NCI-H2227 (cell line): ENCODE measurements at regions not wholly inside any gene's neighbourhood (a gene's known extent, or its start where the extent isn't known, plus 50 kb on each side); places are given as distances from the start of the nearest gene placed in this dataset.
"Not testable (repeated sequence)": the region's sequence is repeated elsewhere in the genome, so short reads cannot be mapped to it uniquely, and the experiment has no call there.

ENCODE experiments used
- DNase-seq: peaks from one replicate; lab custom pipeline; 2025; ENCODE audit not compliant: unreplicated experiment; lab: John Stamatoyannopoulos, UW

DNA sequence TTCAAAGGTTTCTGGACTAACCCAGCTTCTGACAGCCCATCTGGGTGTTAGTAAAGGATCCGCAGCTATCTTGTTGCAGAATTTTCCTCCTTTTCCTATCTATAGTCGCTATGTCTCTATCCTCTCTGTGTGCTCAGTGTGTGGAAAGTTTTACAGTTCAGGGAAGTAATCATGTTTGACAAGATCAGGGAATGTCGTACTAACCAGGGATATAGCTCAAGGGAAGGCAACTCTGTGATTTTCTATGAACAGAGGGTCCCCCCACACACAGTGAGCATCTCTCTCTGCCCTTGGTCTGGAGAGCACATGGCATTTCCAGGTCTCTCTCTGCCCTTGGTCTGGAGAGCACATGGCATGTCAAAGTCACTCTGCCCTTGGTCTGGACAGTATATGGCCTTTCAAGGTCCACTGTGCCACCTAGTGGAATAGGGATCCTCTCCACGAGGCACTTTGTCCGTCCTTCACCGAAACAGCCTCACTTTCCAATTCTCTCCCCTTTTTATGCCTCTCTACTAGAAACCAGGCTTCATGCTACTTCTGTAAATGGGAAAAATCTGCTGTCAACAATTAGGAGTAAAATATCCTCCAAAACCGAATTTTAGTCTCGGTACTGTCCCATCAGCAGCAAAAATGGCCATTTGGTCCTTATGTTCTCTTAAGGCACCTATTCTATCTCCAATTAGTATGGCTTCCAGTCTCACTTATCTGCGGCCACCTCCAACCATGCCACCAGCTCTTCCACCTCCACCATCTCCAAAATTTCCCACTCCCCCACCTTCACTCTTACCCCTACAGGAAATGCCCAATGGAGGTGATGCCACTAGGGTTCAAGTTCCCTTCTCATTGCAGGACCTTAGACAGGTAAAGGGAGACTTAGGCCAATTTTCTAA is 88.7 kb downstream of the IGLL5 start:
- DNase-seq: no peak

DNA sequence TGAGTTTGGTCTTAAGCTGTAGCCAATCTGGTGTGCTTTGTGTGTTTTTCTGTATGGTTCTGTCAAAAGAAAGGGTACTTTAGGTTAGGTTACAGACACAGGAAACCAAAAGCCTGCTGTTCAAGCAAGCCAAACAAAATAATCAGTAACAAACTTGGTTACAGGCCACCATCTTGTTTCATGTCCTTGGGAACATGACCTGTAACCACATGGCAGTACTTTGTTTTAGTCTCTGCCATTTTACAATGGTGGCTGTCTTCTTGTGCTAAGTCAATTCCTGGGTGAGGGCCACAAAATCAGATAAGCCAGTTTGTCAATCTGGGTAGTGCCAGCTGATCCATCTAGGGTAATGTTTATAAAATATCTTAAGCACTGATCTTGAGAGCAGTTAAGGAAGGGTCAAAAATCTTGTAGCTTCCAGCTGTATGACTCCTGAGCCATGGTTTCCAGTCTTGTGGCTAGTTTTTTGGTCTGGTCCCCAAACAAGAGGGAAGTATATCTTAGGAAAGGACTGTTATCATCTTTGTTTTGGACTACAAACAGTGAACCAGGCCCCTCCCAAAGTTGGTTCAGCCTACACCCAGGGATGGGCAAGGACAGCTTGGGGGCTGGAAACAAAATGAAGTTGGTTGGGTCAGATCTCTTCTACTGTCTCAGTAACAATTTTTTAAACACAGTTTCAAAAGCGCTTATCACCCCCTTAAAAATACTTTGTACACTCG is 90.0 kb downstream of the IGLL5 start:
- DNase-seq: no peak

DNA sequence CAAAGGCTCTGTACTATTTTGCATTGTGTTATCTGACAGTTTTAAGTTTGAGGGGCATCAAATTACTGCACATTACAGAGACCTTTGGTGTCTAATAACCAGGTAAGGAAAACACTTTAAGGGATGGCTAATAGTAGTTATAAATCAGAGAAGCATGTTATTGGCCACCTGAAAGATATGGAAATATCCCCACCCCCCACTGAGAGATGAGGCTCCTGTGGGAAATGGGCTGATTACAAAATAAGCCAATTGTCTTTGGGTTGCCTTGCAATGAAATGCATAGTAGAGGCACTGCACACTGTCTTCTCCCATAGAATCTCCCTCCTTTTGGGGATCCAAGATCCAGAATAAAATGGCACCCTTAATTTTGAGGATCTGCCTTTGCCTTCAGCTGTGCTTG is 91.0 kb downstream of the IGLL5 start:
- no peak for DNase-seq

DNA sequence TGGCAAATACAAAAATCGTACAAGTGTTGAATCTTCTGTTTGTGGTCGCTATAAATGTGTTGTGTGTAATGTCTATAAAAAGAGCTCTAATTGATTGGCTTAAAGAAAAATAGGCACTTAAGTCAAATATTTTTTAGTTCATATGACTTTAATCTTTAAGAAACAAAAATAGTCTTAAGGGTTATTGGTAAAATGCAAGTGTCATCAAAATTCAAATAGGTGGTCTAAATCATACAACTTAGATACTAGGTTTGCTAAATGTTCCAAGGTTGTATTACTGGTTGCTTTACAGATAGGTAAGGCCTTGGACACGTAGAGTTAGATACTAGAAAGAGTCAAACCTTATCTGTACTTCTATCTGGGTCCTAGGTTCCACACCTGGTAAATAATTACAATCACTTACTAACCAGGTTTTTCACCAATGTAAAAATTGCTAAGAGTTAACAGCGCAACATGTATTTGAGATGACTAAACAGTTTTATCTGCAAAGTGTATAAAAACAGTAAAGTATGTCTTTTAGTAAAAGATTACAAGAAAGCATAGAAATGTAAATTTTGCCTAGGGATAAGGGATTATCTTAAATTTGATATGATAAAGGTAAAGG is 91.1 kb upstream of the GNAZ start:
- no peak for DNase-seq

DNA sequence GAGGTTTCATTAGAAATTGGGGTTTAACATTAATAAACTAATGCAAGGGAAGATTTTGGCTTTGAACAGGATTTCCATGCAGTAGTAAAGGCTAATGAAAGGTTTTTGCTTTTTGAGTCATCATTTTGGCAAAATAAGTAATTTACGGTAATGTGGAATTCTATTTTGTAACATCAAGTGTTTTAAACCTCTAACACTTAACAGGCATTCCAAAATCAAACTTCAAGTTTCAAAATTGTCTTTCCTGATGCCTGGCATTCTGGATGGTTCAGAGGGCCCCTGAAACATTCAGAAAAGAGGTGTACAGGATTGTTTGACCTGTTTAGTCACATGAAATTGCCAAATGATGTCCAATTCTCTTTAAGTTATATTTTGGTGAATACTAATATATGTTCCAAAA is 90.4 kb upstream of the GNAZ start:
- no peak for DNase-seq

DNA sequence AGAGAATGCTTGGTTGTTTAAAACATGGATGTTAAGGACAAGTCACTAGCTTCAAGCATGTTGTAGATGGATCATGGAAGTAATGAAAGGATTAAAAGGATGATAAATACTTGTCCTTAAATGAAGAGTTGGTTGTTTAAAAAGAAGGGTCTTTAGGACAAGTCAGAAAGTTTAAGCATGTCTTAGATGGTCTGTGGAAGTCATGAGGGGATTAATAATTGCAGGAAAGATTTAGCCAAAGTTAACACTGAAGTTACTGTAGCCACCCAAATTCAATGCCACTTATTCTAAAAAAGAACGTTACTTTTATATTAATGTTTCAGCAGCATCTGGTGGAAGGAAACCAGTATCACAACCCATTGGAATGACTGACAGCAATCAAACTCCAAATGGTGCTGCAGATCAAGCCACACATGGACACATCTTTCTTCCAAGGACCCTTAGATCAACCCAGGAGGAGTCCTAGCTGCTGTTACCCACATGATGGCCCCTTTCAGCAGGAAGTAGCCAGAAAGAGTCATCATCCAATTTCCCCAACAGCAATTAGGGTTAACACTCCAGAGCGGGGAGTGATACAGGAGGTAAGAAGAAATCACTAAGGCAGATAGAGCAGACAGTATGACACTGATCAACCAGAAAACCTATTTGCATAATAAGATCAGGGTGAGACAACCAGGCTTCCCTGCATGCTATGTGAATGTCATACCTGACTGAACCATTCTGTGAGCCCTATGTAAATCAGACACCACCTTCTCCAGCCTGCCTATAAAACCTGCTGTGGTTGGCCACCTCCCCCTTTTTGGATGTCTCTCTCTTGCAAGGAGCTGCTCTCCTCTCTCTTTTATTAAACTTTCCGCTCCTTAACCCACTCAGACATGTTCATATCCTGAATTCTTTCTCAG is 88.4 kb upstream of the GNAZ start:
- no peak for DNase-seq

DNA sequence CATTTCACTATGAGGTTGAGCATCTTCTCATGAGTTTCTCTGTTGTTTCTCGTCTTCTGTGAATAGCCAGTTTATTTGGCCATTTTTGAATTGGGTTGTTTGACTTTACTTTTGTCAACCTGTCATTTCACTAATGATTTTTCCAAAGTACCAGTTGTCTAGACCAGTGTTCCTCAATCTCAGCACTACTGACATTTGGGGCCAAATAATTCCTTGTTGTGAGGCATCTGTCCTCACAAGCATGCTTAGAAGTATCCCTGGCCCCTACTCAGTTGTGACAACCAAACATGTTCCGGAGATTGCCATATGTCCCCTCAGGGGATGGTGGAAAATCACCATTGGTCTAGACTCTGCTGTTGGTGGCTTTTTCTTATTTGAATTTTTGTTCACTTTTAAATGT is 87.7 kb upstream of the GNAZ start:
- DNase-seq: no peak

DNA sequence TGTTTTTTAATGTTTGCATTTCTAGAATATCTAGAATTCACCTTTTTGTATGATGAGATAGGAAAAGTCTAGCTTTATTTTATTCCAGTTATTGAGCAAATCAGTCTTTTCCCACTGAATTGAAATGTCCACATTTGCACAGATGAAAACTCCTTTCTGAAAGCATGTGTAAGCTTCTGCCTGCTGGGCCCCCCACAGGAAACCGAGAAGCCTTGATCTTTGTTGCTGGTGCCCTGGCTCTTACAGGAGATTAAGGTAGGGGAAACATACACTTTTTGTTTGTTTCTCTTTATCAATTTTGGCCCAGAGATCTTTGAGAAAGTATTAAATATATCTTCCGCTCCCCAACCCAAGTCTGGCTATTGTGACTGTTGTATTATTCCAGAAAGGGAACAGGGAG is 87.2 kb upstream of the GNAZ start:
- DNase-seq: no peak

DNA sequence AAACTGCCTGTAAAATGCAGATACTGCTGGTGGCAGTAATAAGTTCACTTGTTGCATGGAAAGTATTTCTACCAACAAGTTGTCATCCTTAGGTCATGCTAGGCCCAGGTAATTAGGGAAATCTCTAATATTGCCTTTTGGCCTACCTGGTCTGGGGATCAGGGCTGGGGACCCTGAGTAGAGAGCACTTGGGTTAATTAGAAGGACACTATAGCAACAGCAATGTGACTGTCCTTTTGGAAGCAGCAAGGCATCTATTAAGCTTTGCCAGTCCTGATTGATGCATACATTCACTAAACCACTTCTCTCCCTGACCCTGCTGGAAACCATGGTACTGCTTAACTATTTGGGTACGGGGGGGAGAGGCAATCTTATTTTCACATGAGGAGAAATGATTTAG is 86.5 kb upstream of the GNAZ start:
- DNase-seq: no peak

DNA sequence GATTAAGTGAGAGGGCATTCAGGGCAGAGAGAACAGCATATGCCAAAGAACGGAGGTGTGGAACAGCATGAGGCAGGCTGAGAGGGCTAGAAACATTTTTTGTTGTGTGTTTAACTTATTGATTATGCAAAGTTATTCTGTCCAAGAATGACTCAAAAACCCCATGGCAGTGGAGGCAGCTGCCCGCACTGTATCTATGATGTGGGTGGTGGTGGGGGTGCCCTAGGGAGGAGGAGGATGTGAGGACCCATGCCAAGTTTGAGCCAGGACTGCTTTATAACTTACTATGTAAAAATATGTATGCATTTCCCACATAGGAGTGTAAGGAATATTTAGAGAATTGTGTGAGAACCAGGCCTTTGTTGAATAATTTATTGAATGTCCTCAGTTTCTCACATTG is 85.4 kb upstream of the GNAZ start:
- no peak for DNase-seq

DNA sequence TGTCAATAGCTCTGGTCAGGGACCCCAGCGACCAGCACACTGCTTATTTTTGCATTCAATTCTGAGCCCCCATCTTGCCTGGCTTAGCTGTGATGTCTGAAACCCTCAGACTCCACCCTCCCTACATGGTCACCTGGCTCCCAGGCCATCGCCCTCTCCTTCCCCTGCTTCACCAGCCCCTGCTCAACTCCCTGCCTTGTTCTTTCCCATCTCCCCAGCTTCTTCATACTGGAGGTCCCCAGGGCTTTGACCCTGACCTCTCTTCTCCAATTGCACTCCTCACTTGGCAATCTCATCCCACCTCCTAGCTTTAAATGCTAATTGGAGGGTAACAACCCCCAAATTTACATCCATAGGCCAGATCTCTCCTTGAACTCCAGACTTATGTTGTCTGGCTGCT is 84.3 kb upstream of the GNAZ start:
- no peak for DNase-seq

DNA sequence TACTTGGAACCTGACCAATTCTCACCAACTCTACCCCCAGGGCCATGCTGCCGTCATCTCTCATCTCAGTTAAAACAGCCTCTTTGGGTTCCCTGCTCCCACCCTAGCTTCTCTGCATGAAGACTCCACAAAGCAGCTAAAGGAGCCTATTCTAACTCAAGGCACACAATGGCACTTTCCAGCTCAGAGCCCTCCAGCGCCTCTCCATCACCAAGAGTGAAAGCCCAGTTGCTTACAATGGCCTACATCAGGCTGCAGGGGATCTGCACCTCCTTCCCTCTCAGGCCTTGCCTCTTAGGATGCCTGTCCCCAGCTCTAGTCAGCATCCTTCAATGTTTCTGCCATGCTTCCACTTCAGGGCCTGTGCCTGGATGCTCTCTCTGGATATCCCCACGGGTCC is 83.7 kb upstream of the GNAZ start:
- no peak for DNase-seq

DNA sequence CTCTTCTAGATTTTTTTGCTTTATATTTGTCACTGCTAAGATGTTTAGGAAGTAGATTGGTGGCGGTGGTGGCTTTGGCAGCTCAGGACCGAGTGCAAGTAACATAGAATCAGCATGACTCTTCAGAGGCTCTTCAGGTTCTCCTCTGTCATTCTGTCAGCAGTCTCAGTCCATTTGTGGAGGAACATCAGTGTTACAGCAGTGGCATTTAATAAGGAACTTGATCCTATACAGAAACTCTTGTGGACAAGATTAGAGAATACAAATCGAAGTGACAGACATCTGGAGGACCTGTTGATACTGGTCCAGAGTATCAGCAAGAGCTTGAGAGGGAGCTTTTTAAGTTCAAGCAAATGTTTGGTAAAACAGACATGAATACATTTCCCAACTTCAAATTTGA is 82.2 kb upstream of the GNAZ start:
- no peak for DNase-seq

DNA sequence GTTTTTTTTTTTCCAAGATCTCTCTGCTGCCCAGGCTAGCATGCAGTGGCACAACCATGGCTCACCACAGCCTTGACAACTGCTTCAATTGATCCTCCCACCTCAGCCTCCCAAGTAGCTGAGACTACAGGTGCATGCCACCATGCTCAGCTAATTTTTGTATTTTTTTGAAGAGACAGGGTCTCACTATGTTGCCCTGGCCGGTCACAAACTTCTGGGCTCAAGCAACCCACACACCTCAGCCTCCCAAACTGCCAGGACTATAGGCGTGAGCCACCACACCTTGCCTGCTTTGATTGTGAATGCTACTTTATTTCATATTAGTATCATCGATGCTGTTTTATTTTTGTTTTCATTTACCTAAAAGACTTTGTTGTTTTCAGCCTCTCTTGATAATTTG is 81.5 kb upstream of the GNAZ start:
- DNase-seq: no peak

DNA sequence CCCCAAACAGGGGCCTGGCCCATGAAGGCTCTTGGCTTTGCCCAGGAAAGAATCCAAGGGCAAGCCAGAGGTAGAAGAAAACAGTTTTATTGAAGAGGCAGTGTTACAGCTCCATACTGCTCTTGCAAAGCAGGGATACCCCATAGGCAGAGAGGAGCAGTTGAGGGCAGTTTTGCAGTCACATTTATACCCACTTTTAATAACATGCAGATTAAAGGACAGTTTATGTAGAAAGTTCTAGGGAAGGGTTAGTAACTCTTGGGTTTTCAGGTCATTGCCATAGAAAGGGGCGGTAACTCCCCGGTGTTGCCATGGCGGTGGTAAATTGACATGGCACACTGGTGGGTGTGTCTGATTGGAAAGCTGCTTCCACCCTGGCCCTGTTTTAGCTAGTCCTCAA is 80.5 kb upstream of the GNAZ start:
- no peak for DNase-seq

DNA sequence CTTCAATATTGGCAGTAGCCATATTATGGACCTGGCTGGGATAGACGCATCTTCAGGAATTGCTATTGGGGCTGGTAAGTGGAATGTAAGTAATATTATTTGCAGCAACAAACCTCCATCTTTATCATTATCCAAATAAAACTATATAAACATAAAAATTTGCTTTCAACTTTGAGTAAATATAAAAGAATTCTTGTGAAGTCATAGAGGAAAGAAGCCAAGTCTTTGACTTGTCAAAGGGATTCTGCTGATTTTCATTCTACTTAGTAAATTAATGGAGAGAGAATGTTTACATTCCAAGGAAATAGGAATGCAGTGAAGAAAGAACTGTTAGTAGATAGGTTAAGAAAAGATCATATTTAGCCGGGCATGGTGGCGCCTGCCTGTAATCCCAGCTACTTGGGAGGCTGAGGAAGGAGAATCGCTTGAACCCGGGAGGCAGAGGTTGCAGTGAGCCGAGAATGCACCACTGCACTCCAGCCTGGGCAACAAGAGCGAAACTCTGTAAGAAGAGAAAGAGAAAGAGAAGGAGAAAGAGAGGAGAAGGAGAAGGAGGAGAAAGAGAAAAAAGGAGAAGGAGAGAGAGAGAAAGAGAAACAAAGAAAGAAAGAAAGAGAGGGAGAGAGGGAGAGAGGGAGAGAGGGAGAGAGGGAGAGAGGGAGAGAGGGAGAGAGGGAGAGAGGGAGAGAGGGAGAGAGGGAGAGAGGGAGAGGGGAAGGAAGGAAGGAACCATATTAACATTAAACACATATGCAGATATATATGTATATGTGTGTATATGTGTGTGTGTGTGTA is 79.4 kb upstream of the GNAZ start:
- not testable (repeated sequence) for DNase-seq

DNA sequence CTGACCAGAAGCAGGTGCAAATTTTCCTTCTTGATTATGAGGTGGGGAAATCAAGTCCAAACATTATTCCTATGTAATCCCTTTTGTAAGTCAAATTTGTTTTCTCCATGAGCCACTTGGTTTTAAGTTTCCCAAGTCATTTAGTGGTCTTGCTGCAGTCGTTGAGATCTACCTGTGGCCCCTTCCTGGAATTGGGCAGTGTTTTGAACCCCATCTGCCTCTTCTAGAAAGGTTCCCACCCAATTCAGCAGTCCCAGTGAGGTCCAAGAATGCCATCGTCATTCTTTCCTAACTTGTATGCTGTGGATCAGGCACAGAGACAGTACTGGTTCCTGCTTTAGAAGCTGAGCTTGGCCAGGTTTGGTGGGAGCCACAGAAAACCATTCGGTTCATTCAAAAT is 77.8 kb upstream of the GNAZ start:
- no peak for DNase-seq

DNA sequence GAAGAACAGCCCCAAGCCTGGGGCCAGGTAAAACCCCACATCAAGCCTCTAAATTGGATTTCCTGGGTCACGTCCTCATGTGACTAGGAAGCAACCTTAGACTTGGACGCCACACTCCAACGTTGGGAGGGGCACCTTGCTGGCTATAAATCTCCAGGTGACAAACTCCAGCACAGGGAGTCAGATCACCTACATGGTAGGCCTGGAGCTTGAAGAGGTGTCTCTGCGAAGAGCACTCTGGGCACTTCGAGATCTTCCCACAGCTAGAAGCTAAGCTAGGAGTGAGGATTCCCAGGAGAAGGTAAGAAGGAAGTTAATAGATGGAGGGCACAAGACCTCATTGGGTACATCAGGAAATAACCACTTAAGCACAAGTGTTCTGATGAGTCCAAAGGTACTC is 77.1 kb upstream of the GNAZ start:
- DNase-seq: no peak

DNA sequence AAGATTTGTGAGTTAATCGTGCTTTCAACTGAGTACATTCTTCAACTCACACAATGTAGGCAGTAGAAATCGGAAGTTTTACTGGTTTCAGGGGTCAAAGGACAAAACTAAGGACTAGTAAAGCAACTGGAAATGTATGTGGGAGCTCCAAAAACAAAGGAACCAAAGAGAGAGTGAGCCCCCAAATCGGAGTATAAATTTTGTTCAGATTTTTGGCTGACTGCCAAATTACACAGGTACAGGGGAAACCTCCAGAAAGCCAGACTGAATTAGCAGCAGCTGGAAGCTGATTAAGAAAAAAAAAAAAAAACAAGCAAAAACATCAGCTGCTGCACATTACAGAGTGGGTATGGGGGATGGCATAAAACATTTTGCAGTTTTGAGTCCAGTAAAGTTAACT is 75.2 kb upstream of the GNAZ start:
- no peak for DNase-seq

DNA sequence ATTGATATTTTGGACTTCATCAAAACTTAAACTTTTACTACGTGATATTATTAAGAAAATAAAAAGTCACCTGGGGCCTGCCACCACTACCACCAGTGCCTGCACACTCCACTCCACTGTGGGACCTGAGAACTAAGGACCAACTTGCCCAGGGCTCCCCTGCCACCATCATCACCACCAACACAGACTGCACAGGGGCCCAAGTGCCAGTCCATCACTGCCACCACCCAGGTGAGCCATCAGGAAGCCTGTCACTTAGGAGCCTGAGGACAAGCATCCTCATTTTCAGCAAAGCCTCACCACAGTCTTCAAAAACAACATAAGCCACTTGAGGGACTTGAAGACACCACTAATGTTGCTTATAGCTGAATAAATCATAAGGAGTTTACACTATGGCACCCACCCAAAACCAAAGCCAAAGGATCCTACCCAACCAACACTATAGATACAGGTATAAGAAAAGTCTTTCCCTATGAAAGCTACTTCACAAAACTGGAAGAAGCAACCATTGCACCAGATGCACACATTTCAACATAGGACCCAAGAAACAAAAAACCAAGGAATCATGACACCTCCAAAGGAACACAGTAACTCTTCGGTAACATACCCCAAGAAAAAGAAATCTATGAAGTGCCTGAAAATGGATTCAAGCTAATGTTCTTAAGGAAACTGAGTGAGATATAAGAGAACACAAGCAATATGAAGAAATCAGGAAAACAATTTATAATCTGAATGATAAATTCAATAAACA is 73.6 kb upstream of the GNAZ start:
- DNase-seq: no peak
